Activated CD8-positive, alpha-beta memory T cell treated with anti-CD3 and anti-CD28 coated beads for 36 hours (primary cell): ENCODE measurements at regions not wholly inside any gene's neighbourhood (a gene's known extent, or its start where the extent isn't known, plus 50 kb on each side); places are given as distances from the start of the nearest gene placed in this dataset.

Experiments used
- CTCF ChIA-PET: fragments of 350-600 bp; sonication (Branson Sonifier 250); formaldehyde crosslinking; loops from one replicate; lab custom pipeline; 2021; ENCODE audit warnings: antibody characterized with exemption; lab: Charles Lee
- POLR2A ChIA-PET: fragments of 350-600 bp; sonication (Branson Sonifier 250); formaldehyde crosslinking; loops from one replicate; lab custom pipeline; 2021; ENCODE audit warnings: antibody characterized with exemption; lab: Charles Lee

GRCh38 chr7:26543951-26544350 is 252.3 kb downstream of the SNX10 start:
- POLR2A ChIA-PET = no interaction called here
- CTCF ChIA-PET = no interaction called here

- POLR2A ChIA-PET = no interaction called here
- CTCF ChIA-PET = no interaction called here
These were observed 254.9 kb downstream of the SNX10 start for GRCh38 chr7:26546508-26547053.

GRCh38 chr7:26547156-26547555 is 255.5 kb downstream of the SNX10 start:
- CTCF ChIA-PET = no interaction called here

GRCh38 chr7:26549281-26549944 is 257.8 kb downstream of the SNX10 start:
- POLR2A ChIA-PET = no interaction called here
- CTCF ChIA-PET = no interaction called here

More at GRCh38 chr7:26547156-26547555, 255.5 kb downstream of the SNX10 start:
- POLR2A ChIA-PET = no interaction called here

- POLR2A ChIA-PET = no interaction called here
- CTCF ChIA-PET = no interaction called here
These were observed 258.8 kb downstream of the SNX10 start for GRCh38 chr7:26550492-26550891.

GRCh38 chr7:26551740-26552139 is 260.1 kb downstream of the SNX10 start:
- CTCF ChIA-PET = no interaction called here
- POLR2A ChIA-PET = no interaction called here

GRCh38 chr7:26553128-26553527 is 261.5 kb downstream of the SNX10 start:
- POLR2A ChIA-PET = no interaction called here
- CTCF ChIA-PET = no interaction called here

- ChIA-PET POLR2A (no interaction called here), CTCF (no interaction called here)
These were observed 261.9 kb downstream of the SNX10 start for GRCh38 chr7:26553582-26553981.

GRCh38 chr7:26554952-26555351 is 263.3 kb downstream of the SNX10 start:
- ChIA-PET POLR2A (no interaction called here), CTCF (no interaction called here)

GRCh38 chr7:26556061-26556881 is 264.6 kb downstream of the SNX10 start:
- ChIA-PET CTCF (no interaction called here), POLR2A (no interaction called here)

GRCh38 chr7:26560526-26561256 is 269.0 kb downstream of the SNX10 start:
- CTCF ChIA-PET = no interaction called here
- POLR2A ChIA-PET = no interaction called here

- ChIA-PET POLR2A (no interaction called here), CTCF (no interaction called here)
These were observed 271.2 kb downstream of the SNX10 start for GRCh38 chr7:26562841-26563240.

- POLR2A ChIA-PET = no interaction called here
- CTCF ChIA-PET = no interaction called here
These were observed 271.7 kb downstream of the SNX10 start for GRCh38 chr7:26563406-26563805.

- POLR2A ChIA-PET = no interaction called here
- CTCF ChIA-PET = no interaction called here
These were observed 275.6 kb downstream of the SNX10 start for GRCh38 chr7:26567266-26567665.

- ChIA-PET POLR2A (no interaction called here), CTCF (no interaction called here)
These were observed 282.8 kb downstream of the SNX10 start for GRCh38 chr7:26574476-26574875.

- CTCF ChIA-PET = no interaction called here
- POLR2A ChIA-PET = no interaction called here
These were observed 284.3 kb downstream of the SKAP2 start for GRCh38 chr7:26580064-26580591.

GRCh38 chr7:26580711-26581110 is 283.7 kb downstream of the SKAP2 start:
- ChIA-PET POLR2A (no interaction called here), CTCF (no interaction called here)

GRCh38 chr7:26583094-26583648 is 281.2 kb downstream of the SKAP2 start:
- CTCF ChIA-PET = no interaction called here

GRCh38 chr7:26584326-26584725 is 280.1 kb downstream of the SKAP2 start:
- POLR2A ChIA-PET = no interaction called here

More at GRCh38 chr7:26583094-26583648, 281.2 kb downstream of the SKAP2 start:
- POLR2A ChIA-PET = no interaction called here

More at GRCh38 chr7:26584326-26584725, 280.1 kb downstream of the SKAP2 start:
- CTCF ChIA-PET = interaction anchor here (0.6 kb wide), 2 partner anchors 690 to 803 kb away, joined by 3 read pairs; no protein-coding TSS in a partner anchor
